GM12872 (cell line): ENCODE measurements at regions not wholly inside any gene's neighbourhood (a gene's known extent, or its start where the extent isn't known, plus 50 kb on each side); places are given as distances from the start of the nearest gene placed in this dataset.

Experiments used
- TF ChIP-seq, protein P1 (sequence below): IDR thresholded peaks from 3 replicates; pipeline ENCODE4 v1.5.1; 2011; ENCODE audit warnings: low read depth, mild to moderate bottlenecking, low read length, moderate library complexity; ENCODE audit not compliant: insufficient read depth

DNA sequence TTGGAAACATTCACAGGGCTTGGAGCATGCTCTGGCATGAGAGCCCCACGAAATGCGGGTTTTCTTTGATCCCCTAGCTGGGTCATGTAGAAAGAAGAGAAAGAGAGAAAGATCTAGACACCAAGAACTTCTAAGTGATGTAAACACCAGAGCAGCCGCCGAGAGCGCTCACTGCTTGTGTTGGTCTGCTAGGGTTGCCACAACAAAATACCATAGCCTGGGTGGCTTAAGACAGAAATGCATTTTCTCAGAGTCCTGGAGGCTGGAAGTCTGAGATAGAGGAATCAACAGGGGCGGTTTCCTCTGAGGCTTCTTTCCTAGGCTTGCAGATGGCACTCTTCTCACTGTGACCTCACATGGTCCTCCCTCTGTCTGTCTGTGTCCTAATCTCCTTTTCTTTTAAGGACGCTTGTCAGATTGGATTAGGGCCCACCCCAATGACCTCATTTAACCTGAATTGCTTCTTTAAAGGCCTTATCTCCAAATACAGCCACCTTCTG, 139.5 kb downstream of the CYLD start:
- TF ChIP-seq, protein P1, sequence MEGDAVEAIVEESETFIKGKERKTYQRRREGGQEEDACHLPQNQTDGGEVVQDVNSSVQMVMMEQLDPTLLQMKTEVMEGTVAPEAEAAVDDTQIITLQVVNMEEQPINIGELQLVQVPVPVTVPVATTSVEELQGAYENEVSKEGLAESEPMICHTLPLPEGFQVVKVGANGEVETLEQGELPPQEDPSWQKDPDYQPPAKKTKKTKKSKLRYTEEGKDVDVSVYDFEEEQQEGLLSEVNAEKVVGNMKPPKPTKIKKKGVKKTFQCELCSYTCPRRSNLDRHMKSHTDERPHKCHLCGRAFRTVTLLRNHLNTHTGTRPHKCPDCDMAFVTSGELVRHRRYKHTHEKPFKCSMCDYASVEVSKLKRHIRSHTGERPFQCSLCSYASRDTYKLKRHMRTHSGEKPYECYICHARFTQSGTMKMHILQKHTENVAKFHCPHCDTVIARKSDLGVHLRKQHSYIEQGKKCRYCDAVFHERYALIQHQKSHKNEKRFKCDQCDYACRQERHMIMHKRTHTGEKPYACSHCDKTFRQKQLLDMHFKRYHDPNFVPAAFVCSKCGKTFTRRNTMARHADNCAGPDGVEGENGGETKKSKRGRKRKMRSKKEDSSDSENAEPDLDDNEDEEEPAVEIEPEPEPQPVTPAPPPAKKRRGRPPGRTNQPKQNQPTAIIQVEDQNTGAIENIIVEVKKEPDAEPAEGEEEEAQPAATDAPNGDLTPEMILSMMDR, result no peak

DNA sequence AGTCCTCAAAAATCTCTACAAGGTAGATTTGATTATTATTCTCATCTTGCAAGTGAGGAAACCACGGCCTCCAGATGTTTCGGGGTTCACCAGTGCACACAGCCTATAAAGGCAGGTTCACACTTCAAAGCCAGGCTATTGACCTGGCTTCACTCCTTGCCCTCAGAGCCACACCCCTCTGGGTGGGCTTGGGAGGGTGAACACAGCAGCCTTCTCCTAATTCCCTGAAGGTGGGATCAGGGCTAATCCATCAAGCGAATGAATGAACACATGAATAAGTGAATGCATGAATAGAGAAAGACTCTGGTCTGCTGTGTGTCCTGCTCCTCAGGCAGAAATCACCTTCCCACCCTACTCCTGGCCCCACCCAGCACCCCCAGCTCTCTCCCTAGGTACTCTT, 139.0 kb downstream of the CYLD start:
- TF ChIP-seq, protein P1, result no peak

DNA sequence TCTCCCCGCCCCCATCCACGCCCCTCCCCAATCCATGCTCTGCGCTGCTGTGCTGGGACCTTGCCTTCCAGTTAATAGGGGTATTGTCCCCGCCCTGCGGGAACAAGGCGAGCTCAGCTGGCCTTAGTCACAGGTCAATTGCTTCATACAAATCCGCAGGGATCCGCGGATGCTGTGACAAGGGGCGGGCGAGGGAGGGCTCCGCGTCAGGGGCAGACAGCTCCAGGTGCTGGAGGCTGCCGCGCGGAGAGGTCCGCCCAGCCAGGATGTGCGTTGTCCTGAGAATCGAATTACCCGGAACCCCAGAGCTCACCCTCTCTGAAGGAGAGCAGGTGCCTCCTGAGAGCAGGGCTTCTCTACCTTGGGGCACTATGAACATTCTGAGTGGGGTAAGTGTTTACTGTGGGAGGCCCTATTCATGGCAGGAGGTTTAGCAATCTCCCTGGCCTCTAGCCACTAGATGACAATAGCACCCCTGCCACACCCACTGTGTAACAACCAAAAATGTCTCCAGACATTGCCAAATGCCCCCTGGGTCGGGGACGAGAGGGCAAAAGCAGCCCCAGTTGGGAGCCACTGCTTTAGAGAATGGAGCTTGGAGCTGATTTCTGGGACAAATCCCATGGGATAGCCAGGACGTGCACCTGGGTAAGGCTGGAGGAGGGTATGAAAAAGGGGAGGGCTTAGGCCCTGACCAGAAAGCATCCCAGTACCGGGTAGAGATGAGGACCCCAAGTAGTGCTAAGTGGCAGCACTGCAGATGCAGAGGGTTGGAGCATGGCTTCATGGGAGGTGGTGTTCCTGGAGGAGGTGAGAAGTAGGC, 138.2 kb downstream of the CYLD start:
- TF ChIP-seq, protein P1, result no peak

DNA sequence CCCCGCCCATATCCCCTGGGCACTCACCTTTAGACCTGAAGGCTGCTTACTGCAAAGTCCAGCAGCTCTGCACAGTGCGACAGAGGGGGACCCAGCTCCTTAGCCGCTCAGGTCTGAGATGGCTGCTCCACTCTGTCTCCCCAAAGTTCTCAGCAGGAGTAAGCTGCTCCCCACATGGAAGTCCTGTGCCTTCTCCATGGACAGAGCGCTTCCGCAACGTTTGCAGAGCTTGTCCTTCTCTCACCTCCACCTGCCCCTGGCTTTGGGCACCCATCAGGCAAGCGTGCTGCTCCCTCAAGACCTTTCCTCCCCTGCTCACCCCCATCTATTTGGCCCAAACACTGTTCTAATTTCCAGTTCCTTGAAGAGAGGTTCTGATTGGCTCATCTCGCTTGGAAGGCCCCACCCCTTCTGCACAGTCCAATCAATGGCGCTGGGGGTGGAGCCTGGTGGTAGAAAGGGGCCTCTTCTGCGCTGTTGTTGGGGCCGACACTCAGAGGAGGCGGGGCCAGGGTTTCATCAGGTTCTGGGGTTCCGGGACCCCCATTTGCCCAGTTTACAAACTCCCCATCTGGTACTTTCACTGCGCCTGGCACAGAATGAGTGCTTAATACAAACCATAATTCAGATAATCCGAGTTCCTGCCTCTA, 137.2 kb downstream of the CYLD start:
- TF ChIP-seq, protein P1, result no peak

DNA sequence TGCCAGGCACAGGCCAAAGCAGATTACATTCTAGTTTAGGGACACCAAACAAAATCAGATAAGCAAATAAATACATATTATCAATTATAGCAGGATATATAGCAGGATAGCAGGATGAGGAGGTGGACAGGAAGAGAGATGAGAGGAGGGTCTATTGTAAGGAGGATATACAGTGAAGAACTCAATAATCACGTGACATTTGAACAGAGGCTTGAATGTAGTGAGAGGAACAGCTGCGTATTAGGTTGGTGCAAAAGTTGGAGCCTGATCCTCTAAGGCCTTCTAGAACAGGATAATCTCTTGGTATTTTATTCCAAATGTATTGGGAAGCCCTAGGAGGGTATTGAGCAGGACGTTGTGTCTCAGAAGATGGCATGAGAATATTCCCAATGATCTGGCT, 136.7 kb downstream of the CYLD start:
- TF ChIP-seq, protein P1, result no peak

DNA sequence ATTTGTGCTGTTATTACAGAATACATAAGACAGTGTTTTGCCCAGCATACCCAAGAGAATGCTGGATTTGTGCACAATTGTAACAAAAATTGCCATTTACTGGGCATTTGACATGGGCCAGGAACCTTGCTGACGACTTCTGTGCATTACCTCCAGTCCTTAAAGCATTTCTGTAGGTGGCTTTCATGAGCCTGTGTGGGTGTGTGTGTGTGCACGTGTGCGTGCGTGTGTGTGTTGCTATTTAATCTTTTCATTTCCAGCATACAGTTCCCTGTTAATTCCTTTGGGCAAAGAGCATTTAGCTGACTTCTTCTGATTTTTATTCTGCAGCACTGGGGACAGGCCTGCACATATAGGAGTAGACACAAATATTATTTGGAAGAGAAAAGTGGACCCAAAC, 134.4 kb downstream of the CYLD start:
- TF ChIP-seq, protein P1, result no peak

DNA sequence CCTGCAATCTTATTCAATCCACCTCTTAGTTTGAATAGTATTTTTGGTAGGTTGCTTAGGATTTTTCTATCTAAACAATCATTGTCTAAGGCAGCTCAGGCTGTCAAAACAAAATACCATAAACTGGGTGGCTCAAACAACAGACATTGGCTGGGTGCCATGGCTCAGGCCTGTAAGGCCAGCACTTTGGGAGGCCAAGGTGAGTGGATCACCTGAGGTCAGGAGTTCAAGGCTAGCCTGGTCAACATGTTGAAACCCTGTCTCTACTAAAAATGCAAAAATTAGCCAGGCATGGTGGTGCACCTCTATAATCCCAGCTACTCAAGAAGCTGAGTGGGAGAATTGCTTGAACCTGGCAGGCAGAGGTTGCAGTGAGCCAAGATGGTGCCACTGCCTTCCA, 126.7 kb downstream of the CYLD start:
- TF ChIP-seq, protein P1, result no peak
